Heart left ventricle (tissue), 16 donors: ENCODE measurements at regions not wholly inside any gene's neighbourhood (a gene's known extent, or its start where the extent isn't known, plus 50 kb on each side); places are given as distances from the start of the nearest gene placed in this dataset.
A peak's percentile ranks its signal among the peaks of the same experiment; 100 is the strongest.

ENCODE experiments used
- ATAC-seq, 4 donors: fragments of 200-7000 bp; cut with Tn5 transposase; one replicate each; pipeline ENCODE4 v1.9.1; 2020 to 2022; ENCODE audit warnings: moderate library complexity in 4 of 4, mild to moderate bottlenecking in 3 of 4, moderate number of reproducible peaks in 1 of 4
- DNase-seq, 5 donors: peaks; one replicate each; pipeline ENCODE4 v3.0.0-alpha.2; 2020
- H3K27ac ChIP-seq, 12 donors: fragments of 200-600 bp; sonication (generic) in 4 of 12; one replicate each; pipeline versions ENCODE4 v1.5.0 to v1.8.0; 2016 to 2022; ENCODE audit warnings: mild to moderate bottlenecking in 2 of 12
- H3K27me3 ChIP-seq, 9 donors: fragments of 200-600 bp; sonication (generic) in 2 of 9; one replicate each; pipeline versions ENCODE4 v1.5.1 to v1.8.0; 2016 to 2022; ENCODE audit warnings: mild to moderate bottlenecking in 3 of 9
- H3K36me3 ChIP-seq, 9 donors: fragments of 200-600 bp; sonication (generic) in 2 of 9; one replicate each; pipeline versions ENCODE4 v1.5.0 to v1.8.0; 2018 to 2022; ENCODE audit warnings: mild to moderate bottlenecking in 2 of 9
- H3K4me1 ChIP-seq, 12 donors: fragments of 200-600 bp; sonication (generic) in 4 of 12; one replicate each; pipeline versions ENCODE4 v1.5.0 to v1.8.0; 2016 to 2022; ENCODE audit warnings: mild to moderate bottlenecking in 3 of 12
- H3K4me3 ChIP-seq, 12 donors: fragments of 200-600 bp; sonication (generic) in 4 of 12; one replicate each; pipeline versions ENCODE4 v1.5.0 to v1.8.0; 2017 to 2022; ENCODE audit warnings: mild to moderate bottlenecking in 9 of 12, moderate library complexity in 4 of 12
- H3K9me3 ChIP-seq, 12 donors: fragments of 200-600 bp; sonication (generic) in 4 of 12; one replicate each; pipeline versions ENCODE4 v1.5.0 to v1.8.0; 2016 to 2022; ENCODE audit warnings: mild to moderate bottlenecking in 1 of 12
- POLR2A ChIP-seq, 2 donors: fragments of 450-650 bp; IDR thresholded peaks; one replicate each; pipeline ENCODE4 v1.6.1; 2017; ENCODE audit warnings: antibody characterized with exemption in 2 of 2, mild to moderate bottlenecking in 2 of 2, moderate library complexity in 2 of 2
- WGBS, 4 donors: extraction: QIAGEN DNeasy Blood & Tissue Kit in 2 of 4; methylation state at CpG; one replicate each; pipeline versions ENCODE4 v1.1.5 to v1.1.7; 2013 to 2018; 5-methylcytosine and 5-hydroxymethylcytosine counted together
- intact Hi-C, 10 donors: fragments of 100-400 bp; cut with DNase I; formaldehyde crosslinking; loops; one replicate each; pipeline versions ENCODE4 v1.11.1 to v1.14.2; 2022
- TF ChIP-seq, protein P1 (sequence below), 12 donors: fragments of 200-600 bp; sonication (generic) in 4 of 12; IDR thresholded peaks; one replicate each; pipeline versions ENCODE4 v1.5.0 to v1.8.0; 2018 to 2022; ENCODE audit warnings: antibody characterized with exemption in 12 of 12, mild to moderate bottlenecking in 5 of 12
- donor health status: ischemic (EF 13 %, LVEDD 7.1; RV severe dilation, severe dysfunction).
- donor health status: healthy with polysubstance abuse.
- donor health status: DM: no; HTN: yes; CAD: no.
- donor health status: DM: no; HTN: no; CAD: no.
- donor health status: ischemic (EF 25% LVEDD 6.9; RV normal size, moderate dysfunction).
- donor health status: ischemic (EF 25% LVEDD 5.7; RV mildly dilated, moderate dysfunction).
- donor health status: healthy.
- donor health status: DM: yes; HTN: yes; CAD: no.
- donor health status: ischemic (EF 35%, LVEDD 5.7; RV mildly dilated, moderate dysfunction).
- donor health status: nonischemic (EF 11% LVEDD 7.7; RV severe dilation, severe dysfunction).
- donor health status: DM: yes; HTN: yes; CAD: no.
- donor health status: PGD.
- donor health status: ischemic (EF 29% LVEDD 5.4; RV normal size, mild dysfunction).
- donor health status: nonischemic (EF 23%, LVEDD 6.1; RV moderate dilation, normal function).

DNA sequence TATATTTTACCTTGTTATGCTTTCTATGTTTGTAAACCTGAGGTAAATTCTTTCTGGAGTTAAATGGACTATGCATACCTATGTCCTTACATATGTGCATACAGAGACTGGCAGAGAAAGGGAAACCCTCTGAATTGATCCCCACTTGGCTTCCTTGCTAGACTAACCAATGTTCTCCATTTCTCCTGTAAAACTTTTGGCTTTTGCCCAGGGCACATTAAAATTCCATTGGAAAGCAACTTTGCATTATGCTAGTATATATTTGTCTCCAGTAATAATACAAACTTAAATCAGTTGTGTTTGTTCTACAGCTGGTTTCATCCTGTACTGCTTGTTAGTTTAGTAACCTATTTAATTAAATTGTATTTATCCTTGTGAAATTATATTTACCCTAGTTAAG, 646.0 kb upstream of the MARCKS start:
- DNase-seq (no peak), ATAC-seq (no peak)
- H3K27me3 ChIP-seq, result no peaks in the 10 kb centered on the region
- H3K9me3 ChIP-seq, result no peaks in the 10 kb centered on the region
- intact Hi-C loops, result no loop called here
- H3K4me1 ChIP-seq, result no peaks in the 10 kb centered on the region
- no peak overlapping the region for H3K4me3 ChIP-seq
- no peaks in the 10 kb centered on the region for H3K36me3 ChIP-seq
- no peak overlapping the region for H3K27ac ChIP-seq
- TF ChIP-seq, protein P1, sequence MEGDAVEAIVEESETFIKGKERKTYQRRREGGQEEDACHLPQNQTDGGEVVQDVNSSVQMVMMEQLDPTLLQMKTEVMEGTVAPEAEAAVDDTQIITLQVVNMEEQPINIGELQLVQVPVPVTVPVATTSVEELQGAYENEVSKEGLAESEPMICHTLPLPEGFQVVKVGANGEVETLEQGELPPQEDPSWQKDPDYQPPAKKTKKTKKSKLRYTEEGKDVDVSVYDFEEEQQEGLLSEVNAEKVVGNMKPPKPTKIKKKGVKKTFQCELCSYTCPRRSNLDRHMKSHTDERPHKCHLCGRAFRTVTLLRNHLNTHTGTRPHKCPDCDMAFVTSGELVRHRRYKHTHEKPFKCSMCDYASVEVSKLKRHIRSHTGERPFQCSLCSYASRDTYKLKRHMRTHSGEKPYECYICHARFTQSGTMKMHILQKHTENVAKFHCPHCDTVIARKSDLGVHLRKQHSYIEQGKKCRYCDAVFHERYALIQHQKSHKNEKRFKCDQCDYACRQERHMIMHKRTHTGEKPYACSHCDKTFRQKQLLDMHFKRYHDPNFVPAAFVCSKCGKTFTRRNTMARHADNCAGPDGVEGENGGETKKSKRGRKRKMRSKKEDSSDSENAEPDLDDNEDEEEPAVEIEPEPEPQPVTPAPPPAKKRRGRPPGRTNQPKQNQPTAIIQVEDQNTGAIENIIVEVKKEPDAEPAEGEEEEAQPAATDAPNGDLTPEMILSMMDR (IDR thresholded peaks at IDR 0.05), result no peak
- no peak for TF ChIP-seq POLR2A (IDR thresholded peaks at IDR 0.05)

DNA sequence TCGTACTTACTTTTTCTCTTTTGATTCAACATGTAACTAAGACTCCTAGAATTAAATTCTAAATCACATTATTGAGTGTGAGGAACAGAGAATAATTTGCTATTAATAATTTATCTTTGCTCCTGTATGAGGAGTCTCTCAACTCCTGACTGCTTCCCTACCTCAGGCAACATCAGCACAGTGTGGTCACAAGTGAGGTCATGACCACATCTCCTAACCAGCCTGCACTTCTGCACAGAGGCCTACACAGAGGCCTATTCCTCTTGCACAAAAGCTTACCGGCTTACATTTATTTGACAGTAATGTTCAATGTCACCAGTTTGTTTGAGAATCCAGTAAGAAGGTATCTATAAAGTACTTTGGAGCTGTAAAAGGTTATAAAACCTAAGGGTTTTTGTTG, 637.4 kb upstream of the MARCKS start:
- H3K4me1 ChIP-seq, result no peaks in the 10 kb centered on the region
- DNase-seq (no peak), ATAC-seq (no peak)
- 90 to 96% (median 96%) methylated on average over 2 of the region's 2 CpGs for WGBS, 4 donors
- H3K9me3 ChIP-seq, result peaks cover 0 to 13% (median 0%) of the 10 kb centered on the region in 12 donors
- TF ChIP-seq, protein P1 (IDR thresholded peaks at IDR 0.05), result no peak
- TF ChIP-seq POLR2A (IDR thresholded peaks at IDR 0.05), result no peak
- H3K27me3 ChIP-seq, result no peaks in the 10 kb centered on the region
- H3K36me3 ChIP-seq, result no peaks in the 10 kb centered on the region
- intact Hi-C loops, result no loop called here
- no peak overlapping the region for H3K27ac ChIP-seq
- no peak overlapping the region for H3K4me3 ChIP-seq

DNA sequence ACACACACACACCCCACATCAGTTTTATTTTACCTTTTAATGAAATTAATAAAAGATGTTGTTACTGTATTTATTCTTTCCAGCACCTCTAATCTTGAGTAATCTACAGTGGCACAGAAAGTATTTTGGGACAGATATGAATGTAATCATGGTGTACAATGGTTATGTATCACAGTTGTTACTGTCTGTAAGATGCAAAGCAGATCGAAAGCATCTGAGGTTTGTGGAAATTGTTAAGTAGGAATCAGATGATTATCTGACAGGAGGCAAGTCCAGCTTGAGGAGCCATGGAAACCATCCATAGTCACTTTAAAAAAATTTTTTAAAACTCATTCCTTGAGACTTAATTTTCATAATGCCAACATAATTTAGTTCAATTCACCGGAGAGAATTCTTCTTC, 636.3 kb upstream of the MARCKS start:
- H3K36me3 ChIP-seq, result no peaks in the 10 kb centered on the region
- ATAC-seq (no peak), DNase-seq (no peak)
- peaks cover 0 to 13% (median 0%) of the 10 kb centered on the region in 12 donors for H3K9me3 ChIP-seq
- H3K4me1 ChIP-seq, result no peaks in the 10 kb centered on the region
- intact Hi-C loops, result no loop called here
- no peaks in the 10 kb centered on the region for H3K27me3 ChIP-seq
- TF ChIP-seq POLR2A (IDR thresholded peaks at IDR 0.05), result no peak
- TF ChIP-seq, protein P1 (IDR thresholded peaks at IDR 0.05), result no peak
- 92 to 97% (median 95%) methylated on average over 2 of the region's 2 CpGs for WGBS, 4 donors
- no peak overlapping the region for H3K4me3 ChIP-seq
- H3K27ac ChIP-seq, result no peak overlapping the region

DNA sequence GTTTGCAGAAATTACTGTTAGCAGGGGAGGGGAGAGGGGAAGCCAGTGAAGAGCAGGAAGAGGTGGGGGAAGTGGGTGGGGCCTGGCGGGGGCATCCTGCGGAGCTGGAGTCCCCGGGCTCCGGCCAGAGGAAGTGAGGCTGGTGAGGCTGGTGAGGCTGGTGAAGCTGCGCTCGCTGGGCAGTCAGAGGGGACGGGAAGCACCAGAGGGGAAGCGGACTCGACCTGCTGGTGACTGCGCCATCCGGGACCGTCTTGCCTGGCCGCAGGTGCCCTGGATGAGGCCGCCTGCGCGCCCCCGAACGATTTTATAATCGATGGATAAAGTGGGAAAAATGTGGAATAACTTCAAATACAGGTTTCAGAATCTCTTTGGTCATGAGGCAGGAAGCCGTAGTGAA, 635.3 kb upstream of the MARCKS start:
- Histone ChIP-seq H3K4me1 (no peaks in the 10 kb centered on the region), H3K36me3 (no peaks in the 10 kb centered on the region), H3K27me3 (no peaks in the 10 kb centered on the region), H3K9me3 (peaks cover 0 to 13% (median 0%) of the 10 kb centered on the region in 12 donors), H3K4me3 (no peak overlapping the region), H3K27ac (no peak overlapping the region)
- 81 to 89% (median 88%) methylated on average over 20 of the region's 20 CpGs for WGBS, 4 donors
- intact Hi-C loops, result no loop called here
- TF ChIP-seq POLR2A (IDR thresholded peaks at IDR 0.05), result no peak
- no peak for ATAC-seq
- DNase-seq, result peak in 1 of 5 donors; percentile 57

DNA sequence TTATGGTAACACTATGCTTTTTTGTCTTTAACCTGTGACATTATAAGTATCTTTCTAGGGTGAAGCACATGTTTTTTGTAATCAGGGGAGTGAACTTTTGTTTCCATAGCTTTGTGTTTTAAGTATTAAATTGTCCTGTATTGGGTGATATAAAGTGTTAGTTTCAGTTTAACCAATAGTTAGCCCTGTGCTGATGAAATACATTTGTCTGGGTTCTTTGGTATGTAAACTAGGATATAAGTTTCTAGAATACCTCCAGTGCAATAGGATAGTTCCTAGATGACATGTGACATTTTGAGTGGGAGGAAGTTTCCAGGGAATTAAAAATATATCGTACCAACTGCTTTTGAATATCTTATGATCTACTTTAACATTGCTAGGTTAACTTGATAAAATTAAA, 611.0 kb upstream of the MARCKS start:
- ATAC-seq (no peak), DNase-seq (no peak)
- TF ChIP-seq, protein P1 (IDR thresholded peaks at IDR 0.05), result no peak
- no peak for TF ChIP-seq POLR2A (IDR thresholded peaks at IDR 0.05)
- intact Hi-C loops, result no loop called here
- Histone ChIP-seq H3K4me1 (no peaks in the 10 kb centered on the region), H3K9me3 (no peaks in the 10 kb centered on the region), H3K4me3 (no peak overlapping the region), H3K36me3 (no peaks in the 10 kb centered on the region), H3K27ac (no peak overlapping the region), H3K27me3 (no peaks in the 10 kb centered on the region)
- 69 to 83% (median 81%) methylated on average over 1 of the region's 1 CpG for WGBS, 4 donors
